Neural crest cell (in vitro differentiated cells): ENCODE measurements at regions not wholly inside any gene's neighbourhood (a gene's known extent, or its start where the extent isn't known, plus 50 kb on each side); places are given as distances from the start of the nearest gene placed in this dataset.
"Not testable (repeated sequence)": the region's sequence is repeated elsewhere in the genome, so short reads cannot be mapped to it uniquely, and the experiment has no call there.

Experiments used
- DNase-seq: peaks from one replicate; pipeline ENCODE4 v3.0.0; 2021; ENCODE audit warnings: low read depth, mixed read lengths, low spot score
- H3K27ac Mint-ChIP-seq: one replicate; pipeline ENCODE4 v1.8.0; 2021; ENCODE audit warnings: mild to moderate bottlenecking, mixed read lengths; ENCODE audit not compliant: unreplicated experiment
- H3K27me3 Mint-ChIP-seq: 2 replicates; pipeline ENCODE4 v1.8.0; 2021; ENCODE audit warnings: low read depth, mild to moderate bottlenecking, mixed read lengths
- H3K36me3 Mint-ChIP-seq: 2 replicates; pipeline ENCODE4 v1.8.0; 2021; ENCODE audit warnings: low read depth, mild to moderate bottlenecking, mixed read lengths
- H3K4me1 Mint-ChIP-seq: 2 replicates; pipeline ENCODE4 v1.8.0; 2021; ENCODE audit warnings: mixed read lengths
- H3K4me3 Mint-ChIP-seq: one replicate; pipeline ENCODE4 v1.8.0; 2021; ENCODE audit warnings: mild to moderate bottlenecking, mixed read lengths
- H3K9me3 Mint-ChIP-seq: 2 replicates; pipeline ENCODE4 v1.8.0; 2021; ENCODE audit warnings: mixed read lengths
- CTCF ChIP-seq: fragments of 200-600 bp; sonication (generic); conservative IDR thresholded peaks from 2 replicates; pipeline ENCODE4 v1.5.0; 2021; ENCODE audit warnings: antibody characterized with exemption, mild to moderate bottlenecking

GRCh38 chr4:135412213-135412612 lies 1210.6 kb upstream of the PABPC4L start:
- Mint-ChIP-seq H3K27me3 (no peaks in the 10 kb centered on the region), H3K4me1 (no peaks in the 10 kb centered on the region), H3K9me3 (peaks cover 5% of the 10 kb centered on the region), H3K4me3 (no peak overlapping the region), H3K27ac (no peak overlapping the region), H3K36me3 (peaks cover 4% of the 10 kb centered on the region)
- TF ChIP-seq CTCF = no peak
- no peak for DNase-seq

GRCh38 chr4:135411251-135411650 lies 1209.7 kb upstream of the PABPC4L start:
- no peak overlapping the region for H3K27ac Mint-ChIP-seq
- H3K27me3 Mint-ChIP-seq = no peaks in the 10 kb centered on the region
- DNase-seq = no peak
- H3K4me1 Mint-ChIP-seq = no peaks in the 10 kb centered on the region
- H3K4me3 Mint-ChIP-seq = no peak overlapping the region
- peaks cover 4% of the 10 kb centered on the region for H3K36me3 Mint-ChIP-seq
- no peak for TF ChIP-seq CTCF
- H3K9me3 Mint-ChIP-seq = peaks cover 3% of the 10 kb centered on the region

GRCh38 chr4:135409261-135409660 lies 1207.7 kb upstream of the PABPC4L start:
- not testable (repeated sequence) for H3K4me1 Mint-ChIP-seq, H3K27me3 Mint-ChIP-seq, H3K27ac Mint-ChIP-seq, H3K4me3 Mint-ChIP-seq, DNase-seq
- peaks cover 11% of the 10 kb centered on the region for H3K36me3 Mint-ChIP-seq
- H3K9me3 Mint-ChIP-seq = peaks cover 11% of the 10 kb centered on the region

GRCh38 chr4:135408109-135408508 lies 1206.5 kb upstream of the PABPC4L start:
- peaks cover 12% of the 10 kb centered on the region for H3K36me3 Mint-ChIP-seq
- H3K27ac Mint-ChIP-seq = no peak overlapping the region
- TF ChIP-seq CTCF = no peak
- no peaks in the 10 kb centered on the region for H3K4me1 Mint-ChIP-seq
- no peak overlapping the region for H3K4me3 Mint-ChIP-seq
- H3K27me3 Mint-ChIP-seq = no peaks in the 10 kb centered on the region
- no peak for DNase-seq
- peaks cover 16% of the 10 kb centered on the region for H3K9me3 Mint-ChIP-seq

- not testable (repeated sequence) for H3K27me3 Mint-ChIP-seq, H3K27ac Mint-ChIP-seq, H3K4me1 Mint-ChIP-seq, H3K4me3 Mint-ChIP-seq, DNase-seq
- peaks cover 12% of the 10 kb centered on the region for H3K36me3 Mint-ChIP-seq
- H3K9me3 Mint-ChIP-seq = peaks cover 16% of the 10 kb centered on the region
Observed at GRCh38 chr4:135406597-135406996, 1205.0 kb upstream of the PABPC4L start.

GRCh38 chr4:135385830-135386581 lies 1184.4 kb upstream of the PABPC4L start:
- TF ChIP-seq CTCF = no peak
- H3K27me3 Mint-ChIP-seq = no peaks in the 10 kb centered on the region
- DNase-seq = no peak
- H3K36me3 Mint-ChIP-seq = peaks cover 2% of the 10 kb centered on the region
- no peak overlapping the region for H3K4me3 Mint-ChIP-seq
- no peaks in the 10 kb centered on the region for H3K4me1 Mint-ChIP-seq
- peaks cover 7% of the 10 kb centered on the region for H3K9me3 Mint-ChIP-seq
- no peak overlapping the region for H3K27ac Mint-ChIP-seq
